GM18861 (cell line): ENCODE measurements at regions not wholly inside any gene's neighbourhood (a gene's known extent, or its start where the extent isn't known, plus 50 kb on each side); places are given as distances from the start of the nearest gene placed in this dataset.

Experiments used
- ATAC-seq: cut with Tn5 transposase; IDR thresholded peaks from one replicate; pipeline ENCODE4 v1.9.1; 2021; ENCODE audit not compliant: unreplicated experiment

GRCh38 chr14:56918849-56919574 is 108.7 kb upstream of the OTX2 start:
- no peak for ATAC-seq

- ATAC-seq: no peak
Measured at GRCh38 chr14:56905282-56905681, 95.0 kb upstream of the OTX2 start.

- ATAC-seq: no peak
Measured at GRCh38 chr14:56903304-56903969, 93.2 kb upstream of the OTX2 start.

DNA sequence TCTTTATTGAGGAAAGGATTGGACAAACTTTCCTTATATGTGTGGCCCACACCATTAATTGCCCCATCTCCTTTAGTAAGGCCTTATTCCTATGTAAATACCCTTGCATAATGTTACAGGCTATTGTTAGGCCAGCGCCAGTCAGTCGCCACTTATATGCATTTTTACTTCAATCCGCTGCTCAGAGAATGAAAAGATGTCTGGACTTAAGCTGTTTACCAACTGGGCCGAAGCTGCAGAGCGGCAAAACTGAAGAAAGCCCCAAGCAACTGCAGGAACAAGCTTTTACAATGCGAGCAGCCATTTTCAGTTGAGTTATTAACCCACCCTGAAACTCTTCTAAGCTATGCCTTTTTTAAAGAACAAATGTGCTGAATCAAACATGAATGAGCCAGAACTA is 92.1 kb upstream of the OTX2 start:
- no peak for ATAC-seq

DNA sequence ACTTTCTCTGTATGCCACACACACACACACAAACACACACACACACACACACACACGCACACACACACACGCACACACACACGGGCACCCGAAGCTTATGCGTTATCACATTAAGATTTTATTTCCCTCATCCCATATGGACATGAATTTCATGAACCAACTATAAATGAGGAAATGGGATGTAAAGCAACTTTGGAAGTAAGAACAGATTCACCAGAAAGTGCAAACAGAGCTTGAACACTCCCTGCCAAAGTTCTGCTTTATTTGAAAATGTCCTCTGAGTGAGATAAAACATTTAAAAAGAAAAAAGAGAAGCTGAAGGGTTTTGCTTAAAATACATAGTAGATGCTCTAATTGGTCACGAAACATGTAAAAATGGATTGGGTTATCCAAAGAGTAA is 90.4 kb upstream of the OTX2 start:
- ATAC-seq: no peak

GRCh38 chr14:56899829-56900228 is 89.5 kb upstream of the OTX2 start:
- ATAC-seq: no peak

GRCh38 chr14:56896922-56897321 is 86.6 kb upstream of the OTX2 start:
- no peak for ATAC-seq

DNA sequence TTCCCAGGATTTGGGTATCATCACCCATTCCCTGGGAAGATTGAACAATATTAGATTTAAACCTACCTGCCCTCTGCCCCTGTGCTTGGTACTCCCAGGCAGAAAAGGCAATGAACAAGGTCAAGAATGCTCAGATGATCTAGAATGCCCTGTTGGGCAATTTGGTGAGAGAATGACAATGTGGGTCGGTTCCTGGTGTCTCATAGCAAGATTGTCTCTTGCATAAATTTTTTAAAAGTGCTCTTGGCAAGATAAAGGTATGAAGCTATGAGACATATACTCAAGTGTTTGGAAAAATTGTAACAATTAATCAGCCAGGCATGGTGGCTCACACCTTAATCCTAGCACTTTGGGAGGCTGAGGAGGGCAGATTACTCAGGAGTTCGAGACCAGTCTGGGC is 86.0 kb upstream of the OTX2 start:
- no peak for ATAC-seq

DNA sequence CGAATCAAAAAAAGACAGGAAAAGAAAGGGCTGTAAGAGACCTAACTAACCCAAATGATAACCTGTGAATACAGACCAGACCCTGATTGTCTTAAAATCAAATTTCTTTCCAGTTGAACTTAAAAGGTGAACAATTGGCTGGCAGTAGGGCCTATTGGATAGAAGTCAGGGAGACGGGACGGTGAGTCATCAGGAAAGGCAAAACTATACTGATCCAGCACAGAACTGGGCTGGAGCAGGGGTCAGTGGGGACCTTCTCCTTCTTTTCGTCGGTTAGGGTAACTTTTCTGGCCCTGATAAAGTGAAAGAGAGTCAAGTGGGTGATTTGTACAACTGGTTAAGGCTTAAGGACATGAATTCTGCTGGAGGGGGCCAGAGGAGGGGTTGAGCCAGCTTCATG is 84.9 kb upstream of the OTX2 start:
- no peak for ATAC-seq

DNA sequence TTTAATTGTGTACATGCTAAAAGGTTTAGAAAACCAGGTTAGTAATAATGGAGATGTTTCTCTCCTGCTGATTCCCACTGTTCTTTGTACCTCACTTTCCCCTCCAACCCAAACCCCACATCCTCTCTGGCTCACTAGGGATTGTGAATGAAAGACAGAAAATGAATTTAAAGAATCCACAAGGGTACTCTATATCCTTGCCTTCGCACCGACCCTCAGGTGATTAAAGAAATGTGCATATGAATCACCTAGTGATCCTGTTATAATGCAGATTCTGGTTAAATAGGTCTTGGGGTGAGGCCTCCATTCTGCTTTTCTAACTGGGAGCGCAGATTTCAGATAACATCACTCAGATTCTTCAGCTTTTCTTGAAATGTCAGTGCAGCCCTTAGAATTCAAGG is 84.3 kb upstream of the OTX2 start:
- ATAC-seq: no peak

DNA sequence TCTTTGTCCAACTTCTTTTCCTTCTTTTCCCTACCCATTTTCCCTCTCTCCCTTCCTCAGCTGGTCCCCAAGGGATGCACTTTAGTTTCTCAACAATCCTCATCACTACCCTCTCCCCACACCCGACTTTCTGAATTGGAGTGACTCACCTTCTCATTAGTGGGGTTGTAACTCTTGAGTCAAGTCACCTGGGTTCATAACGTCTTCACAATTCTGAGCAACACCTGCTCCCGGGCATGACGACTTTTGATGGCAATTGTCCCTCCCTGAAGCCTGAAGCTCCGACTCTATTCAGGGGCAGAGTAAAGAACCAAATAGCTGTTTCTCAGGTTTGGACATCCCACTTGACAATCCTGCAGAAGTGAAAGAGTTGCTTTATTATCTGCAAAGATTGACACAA is 82.7 kb upstream of the OTX2 start:
- no peak for ATAC-seq

- ATAC-seq: no peak
Measured at GRCh38 chr14:56891226-56891625, 80.9 kb upstream of the OTX2 start.

DNA sequence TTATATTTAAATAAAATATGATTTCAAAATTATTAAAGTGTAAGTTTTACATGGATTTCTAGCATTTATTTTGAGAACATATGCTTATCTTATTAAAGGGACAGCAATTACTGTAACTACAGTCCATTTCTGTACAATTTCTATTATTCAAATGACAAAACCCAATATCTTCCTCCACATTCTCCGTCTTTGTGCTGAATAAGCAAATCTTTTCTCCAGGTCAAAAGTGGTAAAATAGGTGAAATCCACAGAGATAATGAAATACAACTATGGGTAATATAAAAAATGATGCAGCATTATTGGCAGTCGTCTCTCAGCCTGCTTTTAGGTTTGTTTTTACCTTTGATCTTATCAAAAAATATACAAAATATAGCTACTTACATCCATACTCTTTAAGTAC is 79.4 kb upstream of the OTX2 start:
- no peak for ATAC-seq

DNA sequence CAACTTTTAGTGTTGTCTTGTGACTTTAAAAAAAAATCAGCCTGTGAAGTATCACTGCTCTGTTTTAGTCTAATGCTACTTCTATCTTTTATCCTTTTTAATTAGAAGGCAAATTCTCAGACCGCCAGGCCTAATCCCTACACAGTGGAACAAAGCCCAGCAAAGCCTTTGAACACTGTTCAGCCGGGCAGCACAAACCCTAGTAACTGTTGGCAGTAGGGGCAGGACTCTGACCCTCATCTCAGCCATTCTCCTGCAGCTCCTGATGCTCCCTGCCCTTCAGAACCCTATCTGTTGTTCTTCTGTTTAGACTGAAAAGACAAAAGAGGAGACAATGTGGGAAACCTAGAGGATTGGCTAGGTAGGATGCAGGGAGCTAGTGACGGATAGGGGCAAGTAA is 78.0 kb upstream of the OTX2 start:
- ATAC-seq: no peak

- no peak for ATAC-seq
Measured at GRCh38 chr14:56887216-56887615, 76.9 kb upstream of the OTX2 start.

GRCh38 chr14:56886471-56887062 is 76.3 kb upstream of the OTX2 start:
- ATAC-seq: no peak

GRCh38 chr14:56885825-56886224 is 75.5 kb upstream of the OTX2 start:
- ATAC-seq: no peak

GRCh38 chr14:56884617-56885016 is 74.3 kb upstream of the OTX2 start:
- ATAC-seq: no peak

DNA sequence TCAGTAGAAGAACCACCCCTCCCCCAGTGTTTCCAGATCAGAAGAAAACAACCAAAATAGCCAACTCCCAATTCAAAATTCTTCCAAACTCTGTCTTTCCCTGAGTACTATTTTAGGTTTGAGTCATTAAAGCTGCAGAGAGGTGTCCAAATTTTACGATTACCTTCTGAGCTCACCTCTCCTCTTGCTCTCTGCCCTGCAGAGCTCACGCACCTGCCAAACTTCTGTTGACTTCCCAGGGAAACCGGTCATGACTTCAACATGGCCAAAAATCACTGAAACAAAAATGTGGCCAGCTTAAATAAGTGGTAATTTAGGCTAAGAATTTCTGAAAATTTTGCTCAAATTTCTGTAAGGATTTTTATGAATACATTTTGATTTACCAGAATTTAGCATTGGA is 70.9 kb upstream of the OTX2 start:
- ATAC-seq: no peak

DNA sequence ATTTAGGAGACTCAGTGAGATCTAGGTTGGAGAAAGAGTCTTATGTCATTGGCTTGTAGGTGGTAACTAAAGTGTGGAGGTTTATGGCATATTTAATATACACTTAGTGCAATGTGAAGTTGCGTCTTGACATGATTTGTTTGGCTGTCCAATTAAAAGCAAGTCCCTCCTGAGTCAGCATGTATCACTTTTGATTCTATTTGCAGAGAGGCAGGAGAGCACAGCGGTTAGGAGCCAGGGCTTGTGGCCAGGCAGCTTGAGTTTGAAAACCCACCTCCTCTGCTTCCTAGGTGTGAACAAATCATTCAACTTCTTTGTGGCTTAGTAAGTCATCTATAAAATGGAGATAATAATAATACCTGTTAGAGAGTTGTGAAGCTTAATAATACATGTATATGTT is 68.5 kb upstream of the OTX2 start:
- no peak for ATAC-seq

DNA sequence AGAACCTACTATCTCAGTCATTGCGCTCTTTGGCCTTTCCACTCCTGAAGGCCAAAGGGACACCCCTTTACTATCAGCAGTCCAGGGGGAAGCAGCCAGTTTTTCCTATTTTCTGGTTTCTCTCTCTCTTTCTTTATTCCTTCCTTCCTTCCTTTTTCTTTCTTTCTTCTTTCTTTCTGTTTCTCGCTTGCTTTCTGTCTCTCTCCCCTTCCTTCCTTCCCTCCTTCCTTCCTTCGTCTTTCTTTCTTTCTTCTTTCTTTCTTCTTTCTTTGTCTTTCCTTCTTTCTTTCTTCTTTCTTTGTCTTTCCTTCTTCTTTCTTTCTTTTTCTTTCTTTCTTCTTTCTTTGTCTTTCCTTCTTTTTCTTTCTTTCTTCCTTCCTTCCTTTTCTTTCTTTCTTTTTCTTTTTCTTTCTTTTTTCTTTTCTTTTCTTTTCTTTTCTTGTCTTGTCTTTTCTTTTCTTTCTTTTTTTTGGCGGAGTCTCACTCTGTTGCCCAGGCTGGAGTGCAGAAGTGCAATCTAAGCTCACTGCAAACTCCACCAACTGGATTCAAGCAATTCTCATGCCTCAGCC is 64.9 kb upstream of the OTX2 start:
- ATAC-seq: no peak

DNA sequence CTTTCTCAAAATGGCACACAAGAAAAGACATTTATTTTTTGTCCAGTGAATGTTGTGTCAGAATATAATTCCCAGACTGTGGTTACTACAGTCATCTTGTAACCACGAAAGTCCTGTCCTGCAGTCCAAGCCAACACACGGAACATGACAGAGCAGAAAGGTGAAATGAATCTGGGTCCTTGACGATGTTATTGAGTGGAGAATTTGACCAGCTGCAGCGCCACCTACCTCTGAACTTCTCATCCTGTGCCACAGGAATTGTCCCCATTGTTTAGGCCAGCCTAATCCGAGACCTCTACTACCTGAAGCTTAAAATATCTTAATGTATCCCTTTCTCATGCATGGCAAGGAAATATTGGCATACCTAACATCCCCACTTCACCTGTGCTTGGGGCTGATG is 64.1 kb upstream of the OTX2 start:
- ATAC-seq: no peak
